BJ (cell line): ENCODE measurements at regions not wholly inside any gene's neighbourhood (a gene's known extent, or its start where the extent isn't known, plus 50 kb on each side); places are given as distances from the start of the nearest gene placed in this dataset.

Experiments
- CTCF ChIA-PET: fragments of 350-600 bp; formaldehyde crosslinking; extraction: SDS; loops from one replicate; lab custom pipeline; 2021; ENCODE audit warnings: antibody characterized with exemption, inconsistent platforms; lab: Yijun Ruan, JAX
- POLR2A ChIA-PET: fragments of 300-600 bp; sonication (Branson Sonifier 250); formaldehyde crosslinking; extraction: SDS; loops from one replicate; lab custom pipeline; 2021; ENCODE audit warnings: antibody characterized with exemption; lab: Charles Lee
- DNase-seq: peaks from one replicate; pipeline ENCODE4 v3.0.0-alpha.2; 2011; ENCODE audit warnings: low read depth
- H3K27me3 ChIP-seq: 2 replicates; pipeline ENCODE4 v1.6.0; 2011; ENCODE audit warnings: low read length; ENCODE audit not compliant: control insufficient read depth, insufficient read depth
- H3K36me3 ChIP-seq: 2 replicates; pipeline ENCODE4 v1.5.1; 2011; ENCODE audit warnings: low read length; ENCODE audit not compliant: control insufficient read depth, insufficient read depth
- H3K4me3 ChIP-seq: 2 replicates; pipeline ENCODE4 v1.5.1; 2011; ENCODE audit warnings: low read depth, mild to moderate bottlenecking, control low read depth, low read length
- CTCF ChIP-seq: IDR thresholded peaks from 2 replicates; pipeline ENCODE4 v1.5.1; 2011; ENCODE audit warnings: low read depth, mild to moderate bottlenecking, control low read depth, inconsistent platforms, low read length, moderate library complexity; ENCODE audit not compliant: insufficient read depth

GRCh38 chr6:122187186-122187585 is 212.3 kb upstream of the HSF2 start:
- H3K36me3 ChIP-seq = no peaks in the 10 kb centered on the region
- POLR2A ChIA-PET = no interaction called here
- DNase-seq = no peak
- H3K27me3 ChIP-seq = no peaks in the 10 kb centered on the region
- TF ChIP-seq CTCF = no peak
- no peak overlapping the region for H3K4me3 ChIP-seq
- CTCF ChIA-PET = interaction anchor here (1.3 to 3.8 kb wide), 3 partner anchors 9 to 786 kb away, joined by 3 to 50 read pairs (median 4); no protein-coding TSS in a partner anchor

GRCh38 chr6:122198922-122199321 is 200.5 kb upstream of the HSF2 start:
- no peak for DNase-seq
- ChIA-PET CTCF (interaction anchor here (0.6 kb wide), 1 partner anchor 14 kb away, joined by 3 read pairs; no protein-coding TSS in a partner anchor), POLR2A (no interaction called here)
- TF ChIP-seq CTCF = no peak
- Histone ChIP-seq H3K27me3 (no peaks in the 10 kb centered on the region), H3K36me3 (no peaks in the 10 kb centered on the region), H3K4me3 (no peak overlapping the region)

GRCh38 chr6:122200440-122200839 is 199.0 kb upstream of the HSF2 start:
- ChIA-PET CTCF (no interaction called here), POLR2A (no interaction called here)
- no peak for DNase-seq

GRCh38 chr6:122202576-122203137 is 196.8 kb upstream of the HSF2 start:
- no peaks in the 10 kb centered on the region for H3K27me3 ChIP-seq
- no peaks in the 10 kb centered on the region for H3K36me3 ChIP-seq
- ChIA-PET CTCF (interaction anchor here (0.6 kb wide), 1 partner anchor 18 kb away, joined by 3 read pairs; no protein-coding TSS in a partner anchor), POLR2A (no interaction called here)
- TF ChIP-seq CTCF = no peak
- no peak for DNase-seq
- H3K4me3 ChIP-seq = no peak overlapping the region

More at GRCh38 chr6:122200440-122200839, 199.0 kb upstream of the HSF2 start:
- no peak overlapping the region for H3K4me3 ChIP-seq
- no peak for TF ChIP-seq CTCF
- no peaks in the 10 kb centered on the region for H3K27me3 ChIP-seq
- no peaks in the 10 kb centered on the region for H3K36me3 ChIP-seq

DNA sequence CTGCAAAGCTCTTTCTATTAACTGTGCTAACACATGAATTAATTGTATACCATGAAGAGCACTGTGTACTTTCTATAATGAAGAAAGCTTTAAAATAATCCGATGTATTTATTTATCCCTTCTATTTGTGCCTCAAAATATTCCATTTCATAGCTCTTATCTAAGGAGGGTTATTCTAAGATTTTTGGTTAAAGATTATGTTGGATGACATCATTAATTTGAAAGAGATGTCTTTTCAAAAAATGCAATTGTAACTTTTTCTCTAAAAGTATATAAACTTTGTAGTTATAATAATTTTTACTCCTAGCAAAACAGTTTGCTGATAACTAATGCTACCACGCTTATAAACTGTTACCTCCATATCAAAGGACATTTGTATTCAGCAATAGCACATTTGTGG is 192.4 kb upstream of the HSF2 start:
- no peaks in the 10 kb centered on the region for H3K36me3 ChIP-seq
- ChIA-PET CTCF (no interaction called here), POLR2A (no interaction called here)
- H3K27me3 ChIP-seq = no peaks in the 10 kb centered on the region
- no peak for TF ChIP-seq CTCF
- DNase-seq = no peak
- no peak overlapping the region for H3K4me3 ChIP-seq
